Kidney epithelial cell (primary cell): ENCODE measurements at regions not wholly inside any gene's neighbourhood (a gene's known extent, or its start where the extent isn't known, plus 50 kb on each side); places are given as distances from the start of the nearest gene placed in this dataset.
A peak's percentile ranks its signal among the peaks of the same experiment; 100 is the strongest.

Source experiments
- DNase-seq: peaks from one replicate; pipeline ENCODE4 v3.0.0-alpha.2; 2010; ENCODE audit warnings: low read depth
- H3K27me3 ChIP-seq: 2 replicates; pipeline ENCODE4 v1.6.0; 2011; ENCODE audit warnings: low read length; ENCODE audit not compliant: control insufficient read depth, insufficient read depth
- H3K36me3 ChIP-seq: 2 replicates; pipeline ENCODE4 v1.5.1; 2011; ENCODE audit warnings: low read length; ENCODE audit not compliant: control insufficient read depth, insufficient read depth
- H3K4me3 ChIP-seq: 2 replicates; pipeline ENCODE4 v1.5.1; 2011; ENCODE audit warnings: low read depth, mild to moderate bottlenecking, control low read depth, low read length
- TF ChIP-seq, protein P1 (sequence below): IDR thresholded peaks from 2 replicates; pipeline ENCODE4 v1.5.1; 2011; ENCODE audit warnings: mild to moderate bottlenecking, moderate library complexity, low read length, control low read depth, inconsistent platforms; ENCODE audit not compliant: insufficient read depth, poor library complexity, severe bottlenecking

DNA sequence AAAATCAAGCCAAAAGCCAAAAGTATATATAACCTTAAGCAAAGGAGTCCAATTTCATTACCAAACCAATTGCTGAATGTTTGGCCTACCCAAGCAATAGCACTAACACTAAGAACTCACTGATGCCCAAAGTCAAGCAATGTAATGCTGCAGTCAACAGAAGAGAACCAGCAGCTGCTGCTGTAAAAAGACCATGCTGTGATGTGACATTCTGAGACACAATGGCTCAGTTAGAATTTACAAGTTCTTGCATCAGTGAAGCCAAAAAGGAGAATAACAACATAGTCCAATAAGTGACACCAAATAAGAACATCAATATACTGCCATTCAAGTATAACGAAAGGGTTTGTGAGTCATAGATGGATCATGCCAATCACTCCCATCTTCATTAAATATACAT, 514.0 kb upstream of the DIAPH2 start:
- Histone ChIP-seq H3K27me3 (no peaks in the 10 kb centered on the region), H3K36me3 (no peaks in the 10 kb centered on the region), H3K4me3 (no peak overlapping the region)
- TF ChIP-seq, protein P1, sequence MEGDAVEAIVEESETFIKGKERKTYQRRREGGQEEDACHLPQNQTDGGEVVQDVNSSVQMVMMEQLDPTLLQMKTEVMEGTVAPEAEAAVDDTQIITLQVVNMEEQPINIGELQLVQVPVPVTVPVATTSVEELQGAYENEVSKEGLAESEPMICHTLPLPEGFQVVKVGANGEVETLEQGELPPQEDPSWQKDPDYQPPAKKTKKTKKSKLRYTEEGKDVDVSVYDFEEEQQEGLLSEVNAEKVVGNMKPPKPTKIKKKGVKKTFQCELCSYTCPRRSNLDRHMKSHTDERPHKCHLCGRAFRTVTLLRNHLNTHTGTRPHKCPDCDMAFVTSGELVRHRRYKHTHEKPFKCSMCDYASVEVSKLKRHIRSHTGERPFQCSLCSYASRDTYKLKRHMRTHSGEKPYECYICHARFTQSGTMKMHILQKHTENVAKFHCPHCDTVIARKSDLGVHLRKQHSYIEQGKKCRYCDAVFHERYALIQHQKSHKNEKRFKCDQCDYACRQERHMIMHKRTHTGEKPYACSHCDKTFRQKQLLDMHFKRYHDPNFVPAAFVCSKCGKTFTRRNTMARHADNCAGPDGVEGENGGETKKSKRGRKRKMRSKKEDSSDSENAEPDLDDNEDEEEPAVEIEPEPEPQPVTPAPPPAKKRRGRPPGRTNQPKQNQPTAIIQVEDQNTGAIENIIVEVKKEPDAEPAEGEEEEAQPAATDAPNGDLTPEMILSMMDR: no peak
- DNase-seq: no peak

DNA sequence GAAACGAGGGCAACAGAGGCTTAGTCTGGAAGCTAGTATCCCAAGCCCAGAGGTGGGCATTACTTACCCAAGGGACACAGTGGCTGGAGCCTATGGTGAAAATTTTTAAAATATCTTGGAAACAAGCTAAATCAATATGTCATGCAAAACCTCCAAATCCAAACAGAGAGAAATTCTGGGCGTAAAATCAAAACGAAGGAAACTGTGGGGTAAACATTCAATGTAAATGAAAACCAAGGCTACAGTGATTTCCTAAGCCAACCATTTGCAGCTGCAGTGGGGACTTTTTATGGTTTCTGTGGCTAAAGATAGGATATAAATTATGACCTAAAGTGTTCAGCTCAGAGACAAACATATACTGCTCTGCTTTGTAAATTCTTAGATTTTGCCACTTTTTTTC, 507.7 kb upstream of the DIAPH2 start:
- Histone ChIP-seq H3K27me3 (no peaks in the 10 kb centered on the region), H3K36me3 (no peaks in the 10 kb centered on the region), H3K4me3 (no peak overlapping the region)
- DNase-seq: no peak
- TF ChIP-seq, protein P1: no peak

DNA sequence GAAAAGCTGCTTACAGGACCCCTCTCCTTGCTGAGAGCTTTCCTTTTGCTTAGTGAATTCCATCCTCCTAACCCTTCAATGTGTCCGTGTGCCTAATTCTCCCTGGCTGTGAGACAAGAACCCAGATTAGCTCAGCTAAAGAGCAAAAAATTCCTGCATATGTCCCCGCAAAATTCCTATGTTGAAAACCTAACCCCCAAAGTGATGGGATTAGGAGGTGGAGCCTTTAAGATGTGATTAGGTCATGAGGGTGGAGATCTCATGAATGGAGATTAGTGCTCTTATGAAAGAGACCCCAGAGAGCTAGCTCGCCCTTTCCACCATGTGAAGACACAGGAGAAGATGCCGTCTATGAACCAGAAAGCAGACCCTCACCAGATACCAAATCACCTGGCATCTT, 503.0 kb upstream of the DIAPH2 start:
- no peaks in the 10 kb centered on the region for H3K27me3 ChIP-seq
- no peak for DNase-seq

DNA sequence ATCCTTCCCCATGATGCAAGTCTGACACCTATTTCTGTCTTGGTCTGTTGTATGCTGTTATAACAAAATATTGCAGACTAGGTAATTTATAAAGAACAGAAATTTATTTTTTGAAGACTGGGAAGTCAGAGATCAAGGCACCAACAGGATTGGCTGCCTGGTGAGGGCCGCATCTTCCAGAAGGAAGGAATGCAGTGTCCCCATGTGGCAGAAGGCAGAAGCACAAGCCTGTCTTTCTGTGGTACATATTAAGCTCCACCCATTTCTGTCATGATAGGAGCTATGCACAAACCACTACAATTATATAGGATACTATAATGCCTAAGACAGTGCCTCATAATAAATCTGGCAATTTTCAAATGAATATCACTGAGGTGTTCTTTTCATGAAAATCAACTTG, 502.3 kb upstream of the DIAPH2 start:
- DNase-seq: no peak
- TF ChIP-seq, protein P1: peak; percentile 32

More for the DNA sequence above, 503.0 kb upstream of the DIAPH2 start:
- Histone ChIP-seq H3K36me3 (no peaks in the 10 kb centered on the region), H3K4me3 (no peak overlapping the region)
- TF ChIP-seq, protein P1: no peak

DNA sequence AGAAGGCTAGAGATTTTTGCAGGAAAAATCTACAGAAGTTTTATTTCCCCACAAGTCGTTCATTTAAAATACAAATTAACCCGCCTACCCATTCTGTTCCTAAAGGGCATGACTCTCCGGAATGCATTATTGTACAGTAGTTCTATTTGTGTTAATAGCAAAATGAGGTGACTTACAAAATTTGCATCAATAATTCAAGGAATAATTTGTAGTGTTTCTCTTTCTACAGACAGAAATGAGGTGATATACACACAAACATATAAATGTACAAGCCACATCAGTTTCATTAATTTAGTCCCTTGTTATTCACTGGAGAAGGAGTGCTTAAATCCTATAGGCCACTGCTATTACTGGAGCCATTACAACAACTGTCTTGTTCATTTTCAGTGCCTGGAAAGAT, 501.3 kb upstream of the DIAPH2 start:
- Histone ChIP-seq H3K4me3 (no peak overlapping the region), H3K36me3 (no peaks in the 10 kb centered on the region), H3K27me3 (no peaks in the 10 kb centered on the region)
- DNase-seq: no peak
- TF ChIP-seq, protein P1: no peak

More for the DNA sequence above, 502.3 kb upstream of the DIAPH2 start:
- Histone ChIP-seq H3K4me3 (no peak overlapping the region), H3K36me3 (no peaks in the 10 kb centered on the region), H3K27me3 (no peaks in the 10 kb centered on the region)

DNA sequence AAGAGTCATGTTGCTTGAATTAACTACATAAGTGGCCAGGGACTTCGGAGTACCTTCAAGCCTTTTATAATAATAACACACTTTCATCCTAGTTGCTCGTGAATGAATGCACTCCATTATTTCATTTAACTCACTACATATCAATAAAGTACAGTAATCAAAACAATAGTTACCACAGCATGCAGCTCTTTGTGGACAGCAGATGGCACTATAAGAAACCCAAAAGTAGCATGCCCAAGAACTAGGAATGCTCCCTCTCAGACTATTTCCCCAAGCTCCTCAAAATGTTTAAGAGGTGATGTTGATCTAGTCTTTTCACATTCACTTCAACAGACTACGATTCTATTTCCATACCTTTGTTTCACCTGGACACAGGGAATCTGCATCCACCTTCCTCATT, 500.8 kb upstream of the DIAPH2 start:
- H3K36me3 ChIP-seq: no peaks in the 10 kb centered on the region
- TF ChIP-seq, protein P1: peak; percentile 36
- no peak for DNase-seq
- no peak overlapping the region for H3K4me3 ChIP-seq
- H3K27me3 ChIP-seq: no peaks in the 10 kb centered on the region
